Endothelial cell of umbilical vein (primary cell): ENCODE measurements at regions not wholly inside any gene's neighbourhood (a gene's known extent, or its start where the extent isn't known, plus 50 kb on each side); places are given as distances from the start of the nearest gene placed in this dataset.
A peak's percentile ranks its signal among the peaks of the same experiment; 100 is the strongest.

Source experiments
- BruUV-seq: library from RNA; stranded (reverse); fragments of 400-500 nt; replicated peaks from 2 replicates; lab custom pipeline; 2021; lab: Mats Ljungman, UMichigan
- CTCF ChIA-PET: fragments of 300-600, 350-600 bp; sonication (Branson Sonifier 250); formaldehyde crosslinking; loops from one replicate; lab custom pipeline; 2021; ENCODE audit warnings: antibody characterized with exemption, inconsistent platforms; lab: Charles Lee
- POLR2A ChIA-PET: fragments of 300-600, 350-600 bp; sonication (Branson Sonifier 250); formaldehyde crosslinking; loops from one replicate; lab custom pipeline; 2021; ENCODE audit warnings: antibody characterized with exemption, inconsistent platforms; lab: Charles Lee
- DNase-seq: peaks from one replicate; pipeline ENCODE4 v3.0.0-alpha.2; 2011; ENCODE audit warnings: low read depth, low spot score
- FAIRE-seq: peaks from 2 replicates; lab custom pipeline; 2011; peaks lifted over from hg19 to GRCh38; lab: Jason Lieb, UNC
- H2AFZ ChIP-seq: 2 replicates; pipeline ENCODE4 v1.6.0; 2012; ENCODE audit warnings: low read depth, low read length, control low read depth, inconsistent platforms
- H3K27ac ChIP-seq: 2 replicates; pipeline ENCODE4 v1.5.1; 2011; ENCODE audit warnings: low read depth, mild to moderate bottlenecking, control low read depth, low read length, moderate library complexity; ENCODE audit not compliant: insufficient read depth
- H3K27me3 ChIP-seq, 2 experiments: 2 replicates each; pipeline versions ENCODE4 v1.6.0 to v1.6.1; 2011; ENCODE audit warnings: low read length in 2 of 2, mixed read lengths in 1 of 2; ENCODE audit not compliant: control insufficient read depth in 2 of 2, insufficient read depth in 2 of 2
- H3K36me3 ChIP-seq, 2 experiments: 2 replicates in 1 of 2; 3 replicates in 1 of 2; pipeline ENCODE4 v1.5.1; 2011; ENCODE audit warnings: low read length in 2 of 2, mild to moderate bottlenecking in 1 of 2, moderate library complexity in 1 of 2; ENCODE audit not compliant: control insufficient read depth in 2 of 2, insufficient read depth in 2 of 2; ENCODE audit errors: extremely low read depth in 1 of 2
- H3K4me1 ChIP-seq: 3 replicates; pipeline ENCODE4 v1.5.1; 2011; ENCODE audit warnings: mild to moderate bottlenecking, low read length; ENCODE audit not compliant: control insufficient read depth, insufficient read depth; ENCODE audit errors: extremely low read depth
- H3K4me2 ChIP-seq: 2 replicates; pipeline ENCODE4 v1.6.1; 2011; ENCODE audit warnings: low read length, control low read depth, mixed read lengths; ENCODE audit not compliant: insufficient read depth
- H3K4me3 ChIP-seq, 3 experiments: fragments of 200-600 bp in 1 of 3; sonication (generic), shearing (Covaris generic) in 1 of 3; replicated peaks in 1 of 3; 2 replicates each; pipeline ENCODE4 v1.5.1; 2011 to 2016; ENCODE audit warnings: control low read depth in 3 of 3, low read length in 3 of 3, mild to moderate bottlenecking in 2 of 3, inconsistent platforms in 1 of 3, low read depth in 1 of 3, moderate library complexity in 1 of 3; ENCODE audit not compliant: insufficient read depth in 1 of 3
- H3K79me2 ChIP-seq: 2 replicates; pipeline ENCODE4 v1.6.0; 2012; ENCODE audit warnings: low read length, inconsistent platforms; ENCODE audit not compliant: control insufficient read depth, insufficient read depth
- H3K9ac ChIP-seq: replicated peaks from 2 replicates; pipeline ENCODE3; 2011; ENCODE audit warnings: low read length, control low read depth; ENCODE audit not compliant: insufficient read depth; ENCODE audit errors: extremely low read depth
- H3K9me1 ChIP-seq: replicated peaks from 3 replicates; pipeline ENCODE4 v1.6.0; 2011; ENCODE audit warnings: mild to moderate bottlenecking, low read length; ENCODE audit not compliant: control insufficient read depth, insufficient read depth; ENCODE audit errors: extremely low read depth
- H3K9me3 ChIP-seq: replicated peaks from 2 replicates; pipeline ENCODE4 v1.5.1; 2012; ENCODE audit warnings: low read length, inconsistent platforms; ENCODE audit not compliant: control insufficient read depth, insufficient read depth
- H4K20me1 ChIP-seq: replicated peaks from 2 replicates; pipeline ENCODE3; 2011; ENCODE audit warnings: mild to moderate bottlenecking, low read length; ENCODE audit not compliant: control insufficient read depth, insufficient read depth; ENCODE audit errors: extremely low read depth
- CTCF ChIP-seq, 2 donors: IDR thresholded peaks; 1 replicate in 1 of 2; 2 replicates in 1 of 2; pipeline ENCODE4 v1.5.1; 2011; ENCODE audit warnings: low read length in 2 of 2, mild to moderate bottlenecking in 2 of 2, moderate library complexity in 2 of 2, control low read depth in 1 of 2, inconsistent platforms in 1 of 2, low read depth in 1 of 2; ENCODE audit not compliant: insufficient read depth in 1 of 2; ENCODE audit errors: extremely low read depth in 1 of 2
- EZH2 ChIP-seq: IDR thresholded peaks from 2 replicates; pipeline ENCODE4 v1.6.1; 2012; ENCODE audit warnings: borderline replicate concordance, low read depth, mild to moderate bottlenecking, moderate library complexity, low read length, inconsistent platforms; ENCODE audit not compliant: severe bottlenecking
- FOS ChIP-seq: IDR thresholded peaks from 2 replicates; pipeline ENCODE4 v1.6.1; 2011; ENCODE audit warnings: mild to moderate bottlenecking, low read length, moderate library complexity, borderline replicate concordance; ENCODE audit not compliant: insufficient read depth
- GATA2 ChIP-seq: IDR thresholded peaks from 2 replicates; pipeline ENCODE4 v1.7.0; 2011; ENCODE audit warnings: low read depth, mild to moderate bottlenecking, moderate library complexity, mixed read lengths, low read length; ENCODE audit not compliant: insufficient read length, insufficient read depth
- JUN ChIP-seq: IDR thresholded peaks from 2 replicates; pipeline ENCODE4 v1.6.1; 2011; ENCODE audit warnings: borderline replicate concordance, low read depth; ENCODE audit not compliant: insufficient read length, insufficient read depth
- MAX ChIP-seq: IDR thresholded peaks from 2 replicates; pipeline ENCODE4 v1.6.1; 2011; ENCODE audit not compliant: insufficient read depth, insufficient read length
- MYC ChIP-seq: IDR thresholded peaks from one replicate; pipeline ENCODE4 v1.6.1; 2011; ENCODE audit warnings: mild to moderate bottlenecking, low read depth, low read length
- POLR2A ChIP-seq: IDR thresholded peaks from 2 replicates; pipeline ENCODE4 v1.6.1; 2012; ENCODE audit warnings: low read depth, mild to moderate bottlenecking, control low read depth, low read length
- POLR2AphosphoS5 ChIP-seq: IDR thresholded peaks from 2 replicates; pipeline ENCODE4 v1.6.1; 2012; ENCODE audit warnings: low read depth, mild to moderate bottlenecking, control low read depth, low read length, moderate library complexity; ENCODE audit not compliant: insufficient read depth
- dilution Hi-C: fragments of 300-500 bp; cut with MboI; formaldehyde crosslinking; loops from one replicate; pipeline ENCODE4 v1.15.0; 2019; ENCODE audit warnings: low sequenced_read_pairs; ENCODE audit not compliant: extremely low pct_ligation_motif_present
- intact Hi-C: fragments of 100-400 bp; cut with micrococcal nuclease; formaldehyde crosslinking; loops from one replicate; pipeline ENCODE4 v1.10.0; 2022

GRCh38 chrX:9337046-9337445 lies 127.8 kb upstream of the TBL1X start:
- H4K20me1 ChIP-seq: no peaks in the 10 kb centered on the region
- no peak overlapping the region for H3K4me2 ChIP-seq
- BruUV-seq: no TSS peak
- CTCF ChIA-PET: interaction anchor here (1.5 kb wide), 1 partner anchor 366 kb away, joined by 3 read pairs; no protein-coding TSS in a partner anchor
- POLR2A ChIA-PET: no interaction called here
- H3K4me1 ChIP-seq: peaks cover 9% of the 10 kb centered on the region
- H3K9ac ChIP-seq: no peak overlapping the region
- intact Hi-C loops: no loop called here
- peak; percentile 19 for DNase-seq
- no peaks in the 10 kb centered on the region for H3K36me3 ChIP-seq
- TF ChIP-seq POLR2AphosphoS5: no peak
- TF ChIP-seq MYC: no peak
- TF ChIP-seq CTCF (IDR thresholded peaks at IDR 0.05; ENCODE audit: extremely low read depth in 1 of 2, insufficient read depth in 1 of 2, low read depth in 1 of 2, low read length in 2 of 2): no peak
- no peak overlapping the region for H3K27ac ChIP-seq
- no peaks in the 10 kb centered on the region for H3K79me2 ChIP-seq
- dilution Hi-C loops: no loop called here
- no peaks in the 10 kb centered on the region for H3K9me3 ChIP-seq
- H2AFZ ChIP-seq: peak overlapping the region; percentile 44
- FAIRE-seq: no peak
- no peak overlapping the region for H3K4me3 ChIP-seq
- no peaks in the 10 kb centered on the region for H3K27me3 ChIP-seq
- H3K9me1 ChIP-seq: no peaks in the 10 kb centered on the region

GRCh38 chrX:9338986-9339385 lies 125.9 kb upstream of the TBL1X start:
- Histone ChIP-seq H4K20me1 (no peaks in the 10 kb centered on the region), H3K4me2 (no peak overlapping the region), H3K27me3 (no peaks in the 10 kb centered on the region), H3K4me3 (no peak overlapping the region), H3K9me3 (no peaks in the 10 kb centered on the region), H2AFZ (no peak overlapping the region), H3K4me1 (peaks cover 9% of the 10 kb centered on the region), H3K27ac (no peak overlapping the region), H3K36me3 (no peaks in the 10 kb centered on the region), H3K9me1 (no peaks in the 10 kb centered on the region), H3K79me2 (no peaks in the 10 kb centered on the region), H3K9ac (no peak overlapping the region)
- intact Hi-C loops: no loop called here
- no TSS peak for BruUV-seq
- FAIRE-seq (no peak), DNase-seq (peak; percentile 1)
- CTCF ChIA-PET: no interaction called here
- dilution Hi-C loops: no loop called here
- no peak for TF ChIP-seq EZH2
- no peak for TF ChIP-seq MYC
- no peak for TF ChIP-seq MAX
- TF ChIP-seq POLR2AphosphoS5: no peak
- TF ChIP-seq FOS: no peak
- TF ChIP-seq GATA2: no peak
- TF ChIP-seq CTCF (IDR thresholded peaks at IDR 0.05; ENCODE audit: extremely low read depth in 1 of 2, insufficient read depth in 1 of 2, low read depth in 1 of 2, low read length in 2 of 2): no peak
- no peak for TF ChIP-seq POLR2A
- TF ChIP-seq JUN: no peak
- POLR2A ChIA-PET: no interaction called here
